Parathyroid adenoma (tissue), 2 donors: ENCODE measurements at regions not wholly inside any gene's neighbourhood (a gene's known extent, or its start where the extent isn't known, plus 50 kb on each side); places are given as distances from the start of the nearest gene placed in this dataset.

Experiments used
- H2AFZ ChIP-seq: fragments of 300-600 bp; sonication (generic); one replicate; pipeline ENCODE4 v1.7.0; 2017; ENCODE audit warnings: antibody characterized with exemption, mild to moderate bottlenecking
- H3K27ac ChIP-seq: fragments of 300-600 bp; sonication (generic); one replicate; pipeline ENCODE4 v1.7.0; 2017
- H3K27me3 ChIP-seq: fragments of 300-600 bp; sonication (generic); one replicate; pipeline ENCODE4 v1.7.0; 2017; ENCODE audit warnings: low read length; ENCODE audit not compliant: control insufficient read depth, insufficient read depth
- H3K36me3 ChIP-seq: fragments of 300-600 bp; sonication (generic); one replicate; pipeline ENCODE4 v1.7.0; 2017; ENCODE audit warnings: low read length; ENCODE audit not compliant: control insufficient read depth, insufficient read depth
- H3K4me1 ChIP-seq: fragments of 300-600 bp; sonication (generic); one replicate; pipeline ENCODE4 v1.7.0; 2017; ENCODE audit warnings: control low read depth
- H3K4me2 ChIP-seq: fragments of 300-600 bp; sonication (generic); one replicate; pipeline ENCODE4 v1.7.0; 2017; ENCODE audit warnings: low read length
- H3K4me3 ChIP-seq: fragments of 300-600 bp; sonication (generic); one replicate; pipeline ENCODE4 v1.7.0; 2017; ENCODE audit warnings: low read depth, low read length
- H3K79me2 ChIP-seq: fragments of 300-600 bp; sonication (generic); one replicate; pipeline ENCODE4 v1.7.0; 2017; ENCODE audit warnings: control low read depth
- H3K9ac ChIP-seq: fragments of 300-600 bp; sonication (generic); one replicate; pipeline ENCODE4 v1.7.0; 2017; ENCODE audit warnings: mild to moderate bottlenecking
- H3K9me3 ChIP-seq: fragments of 300-600 bp; sonication (generic); one replicate; pipeline ENCODE4 v1.7.0; 2017; ENCODE audit warnings: low read length; ENCODE audit not compliant: control insufficient read depth
- CTCF ChIP-seq: fragments of 300-600 bp; sonication (generic); IDR thresholded peaks from one replicate; pipeline ENCODE4 v1.7.0; 2017; ENCODE audit warnings: antibody characterized with exemption, mild to moderate bottlenecking
- donor health status: primary hyperparathyroidism.

- Histone ChIP-seq H3K36me3 (no peaks in the 10 kb centered on the region), H3K27ac (no peak overlapping the region), H3K9ac (no peak overlapping the region), H3K4me1 (no peaks in the 10 kb centered on the region), H2AFZ (no peak overlapping the region), H3K79me2 (no peaks in the 10 kb centered on the region), H3K4me3 (no peak overlapping the region), H3K27me3 (no peaks in the 10 kb centered on the region), H3K4me2 (no peak overlapping the region), H3K9me3 (no peaks in the 10 kb centered on the region)
- no peak for TF ChIP-seq CTCF
Measured at GRCh38 chr9:107566611-107567061, 77.1 kb upstream of the KLF4 start.

- Histone ChIP-seq H3K4me2 (no peak overlapping the region), H3K4me1 (no peaks in the 10 kb centered on the region), H3K36me3 (no peaks in the 10 kb centered on the region), H3K9ac (no peak overlapping the region), H3K27me3 (no peaks in the 10 kb centered on the region), H3K4me3 (no peak overlapping the region), H2AFZ (no peak overlapping the region), H3K79me2 (no peaks in the 10 kb centered on the region), H3K27ac (no peak overlapping the region), H3K9me3 (no peaks in the 10 kb centered on the region)
- TF ChIP-seq CTCF = no peak
Measured at GRCh38 chr9:107562798-107563197, 73.2 kb upstream of the KLF4 start.

GRCh38 chr9:107559494-107560086 lies 70.0 kb upstream of the KLF4 start:
- TF ChIP-seq CTCF = no peak
- no peaks in the 10 kb centered on the region for H3K27me3 ChIP-seq
- no peak overlapping the region for H3K27ac ChIP-seq
- no peaks in the 10 kb centered on the region for H3K79me2 ChIP-seq
- no peak overlapping the region for H3K9ac ChIP-seq
- H3K4me3 ChIP-seq = no peak overlapping the region
- H3K9me3 ChIP-seq = no peaks in the 10 kb centered on the region
- H3K4me2 ChIP-seq = no peak overlapping the region
- H3K36me3 ChIP-seq = no peaks in the 10 kb centered on the region
- no peaks in the 10 kb centered on the region for H3K4me1 ChIP-seq
- H2AFZ ChIP-seq = no peak overlapping the region

GRCh38 chr9:107557236-107557990 lies 67.8 kb upstream of the KLF4 start:
- Histone ChIP-seq H2AFZ (no peak overlapping the region), H3K4me3 (no peak overlapping the region), H3K4me2 (no peak overlapping the region), H3K27ac (no peak overlapping the region), H3K9me3 (no peaks in the 10 kb centered on the region), H3K27me3 (no peaks in the 10 kb centered on the region), H3K9ac (no peak overlapping the region), H3K79me2 (no peaks in the 10 kb centered on the region), H3K36me3 (no peaks in the 10 kb centered on the region), H3K4me1 (no peaks in the 10 kb centered on the region)
- no peak for TF ChIP-seq CTCF

GRCh38 chr9:107554636-107555035 lies 65.1 kb upstream of the KLF4 start:
- Histone ChIP-seq H3K9ac (no peak overlapping the region), H3K4me3 (no peak overlapping the region), H3K27me3 (no peaks in the 10 kb centered on the region), H3K79me2 (no peaks in the 10 kb centered on the region), H3K4me2 (no peak overlapping the region), H3K9me3 (no peaks in the 10 kb centered on the region), H3K36me3 (no peaks in the 10 kb centered on the region), H3K4me1 (no peaks in the 10 kb centered on the region), H3K27ac (no peak overlapping the region), H2AFZ (no peak overlapping the region)
- TF ChIP-seq CTCF = no peak
